ENCODE measurements at regions not wholly inside any gene's neighbourhood (a gene's known extent, or its start where the extent isn't known, plus 50 kb on each side); places are given as distances from the start of the nearest gene placed in this dataset.

DNA sequence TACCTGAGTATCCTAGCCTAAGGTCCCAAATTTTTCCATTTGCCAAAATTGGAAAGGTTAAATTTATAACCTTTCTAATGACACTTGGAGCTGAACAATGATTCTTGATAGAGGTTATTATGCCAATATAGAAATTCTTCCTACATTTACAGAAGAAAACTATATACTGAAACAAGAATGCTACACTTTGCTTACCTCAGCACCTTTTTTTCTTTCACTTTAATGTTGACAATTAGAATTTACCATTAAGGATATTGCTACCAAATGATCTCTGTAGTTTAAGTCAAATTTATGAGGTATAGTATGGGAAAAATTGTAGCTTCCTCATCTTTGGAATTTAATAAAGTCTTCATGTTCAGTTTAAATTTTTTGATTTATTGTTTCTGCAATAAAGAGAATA lies 577.0 kb downstream of the NR4A2 start:
- DNase-seq: no peak

DNA sequence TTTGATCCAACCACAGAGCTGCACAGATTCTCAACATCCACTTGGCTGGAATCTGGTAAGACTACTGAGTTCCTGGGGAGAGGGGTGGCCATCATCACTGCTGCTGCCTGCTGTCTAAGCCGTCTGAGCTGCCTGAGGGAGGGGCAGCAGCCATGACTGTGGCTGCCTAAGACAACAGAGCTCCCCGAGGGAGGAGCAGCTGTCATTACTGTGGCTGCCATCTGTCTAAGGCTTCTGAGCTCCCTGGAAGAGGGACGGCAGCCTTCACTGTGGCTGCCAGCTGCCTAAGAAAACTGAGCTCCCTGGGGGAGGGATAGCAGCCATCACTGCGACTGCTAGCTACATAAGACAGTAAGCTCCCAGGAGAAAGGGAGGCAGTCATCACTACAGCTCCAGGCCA lies 584.4 kb downstream of the NR4A2 start:
- no peak for DNase-seq

DNA sequence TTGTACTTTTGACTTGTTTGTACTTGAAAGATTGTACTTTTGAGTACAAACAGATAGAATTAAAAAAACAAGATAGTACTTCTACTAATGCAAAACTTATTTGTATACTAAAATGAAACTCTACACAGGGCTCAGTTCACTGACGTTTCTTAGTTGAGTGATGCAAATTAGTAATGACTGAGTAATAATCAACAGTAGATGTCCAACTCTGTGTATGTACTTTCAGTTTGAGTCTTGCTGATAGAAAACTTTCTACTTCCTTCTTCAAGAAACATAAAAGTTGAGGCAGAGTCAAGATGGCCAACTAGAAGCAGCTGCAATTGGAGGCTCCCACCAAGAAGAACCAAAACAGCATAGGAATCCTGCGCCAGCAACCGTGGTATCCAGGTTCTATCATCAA lies 585.0 kb downstream of the NR4A2 start:
- DNase-seq: no peak

- DNase-seq: no peak
Observed at GRCh38 chr2:155733091-155733853, 599.2 kb downstream of the NR4A2 start.

GRCh38 chr2:155730804-155731203 lies 601.7 kb downstream of the NR4A2 start:
- no peak for DNase-seq

GRCh38 chr2:155727187-155727895 lies 605.2 kb downstream of the NR4A2 start:
- no peak for DNase-seq

- DNase-seq: no peak
Observed at GRCh38 chr2:155722290-155722689, 610.2 kb downstream of the NR4A2 start.

DNA sequence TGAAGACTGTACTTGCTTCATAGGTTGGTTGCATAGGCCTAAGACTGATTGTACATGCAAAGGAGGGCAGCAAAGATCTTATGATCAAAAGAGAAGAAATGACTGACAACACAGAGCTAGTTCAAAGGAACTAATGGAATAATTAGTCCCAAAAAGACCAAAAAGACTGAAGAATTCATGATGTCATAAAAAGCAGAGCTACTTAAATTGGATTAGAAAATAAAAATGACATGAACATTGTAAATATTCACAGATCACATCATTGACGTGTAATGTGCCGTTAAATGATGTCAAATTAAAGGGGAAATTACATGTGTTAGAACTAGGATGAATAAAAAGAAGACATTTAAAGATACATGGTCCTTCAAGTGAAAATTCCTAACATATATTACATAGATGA lies 616.8 kb downstream of the NR4A2 start:
- DNase-seq: no peak

DNA sequence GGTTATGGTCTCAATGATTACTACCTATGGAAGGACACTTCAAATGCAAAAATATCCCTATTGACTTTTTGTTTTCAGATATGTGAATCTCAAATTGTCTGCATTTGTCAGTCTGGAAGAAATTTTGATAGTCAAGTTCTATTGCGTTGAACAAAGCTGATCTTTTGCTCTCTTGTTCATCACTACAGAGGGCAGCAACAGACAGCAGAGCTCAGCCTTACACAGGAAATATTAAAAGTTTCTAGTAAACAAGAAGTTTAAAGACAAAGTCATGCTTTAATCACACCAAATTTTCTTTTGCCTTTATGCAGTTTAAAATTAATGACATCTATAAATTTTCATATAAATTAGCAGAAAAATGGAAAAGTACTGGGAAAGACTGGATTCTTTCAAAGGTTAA lies 617.5 kb downstream of the NR4A2 start:
- DNase-seq: no peak

DNA sequence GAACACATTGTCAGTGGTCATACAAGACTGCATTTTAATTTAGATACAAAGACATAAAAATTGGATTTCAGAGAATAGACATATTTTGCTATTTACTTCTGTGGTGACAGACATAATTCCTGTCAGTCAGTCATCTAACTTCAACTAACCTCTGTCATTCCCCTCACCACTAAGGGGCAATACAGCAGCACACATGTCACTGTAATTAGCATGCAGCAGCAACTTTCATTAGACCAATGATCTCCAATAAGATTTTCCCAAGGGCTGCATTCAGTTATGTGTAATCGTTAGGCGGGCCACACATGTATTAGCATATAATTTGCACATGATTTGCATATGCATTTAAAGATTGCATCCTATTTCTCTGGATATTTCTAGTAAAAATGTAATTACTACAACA lies 624.5 kb downstream of the NR4A2 start:
- no peak for DNase-seq

DNA sequence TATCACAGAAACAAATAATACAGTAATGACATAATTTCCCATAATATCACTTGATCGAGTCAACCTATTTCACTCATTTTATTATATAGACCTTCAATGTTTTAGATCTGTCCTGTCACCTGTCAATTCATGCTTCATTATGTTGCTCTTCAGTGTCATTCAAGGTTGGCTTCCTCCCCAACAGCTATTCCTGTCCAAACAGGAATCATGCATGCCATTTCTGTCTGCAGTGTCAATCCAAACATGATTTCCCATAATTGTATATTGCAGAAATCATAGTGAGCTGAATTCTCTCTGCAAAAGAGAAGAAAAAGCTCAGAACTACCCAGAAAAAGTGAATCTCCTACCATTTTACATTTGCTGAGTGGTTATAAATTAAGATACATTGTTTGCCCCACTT lies 628.6 kb downstream of the NR4A2 start:
- no peak for DNase-seq

DNA sequence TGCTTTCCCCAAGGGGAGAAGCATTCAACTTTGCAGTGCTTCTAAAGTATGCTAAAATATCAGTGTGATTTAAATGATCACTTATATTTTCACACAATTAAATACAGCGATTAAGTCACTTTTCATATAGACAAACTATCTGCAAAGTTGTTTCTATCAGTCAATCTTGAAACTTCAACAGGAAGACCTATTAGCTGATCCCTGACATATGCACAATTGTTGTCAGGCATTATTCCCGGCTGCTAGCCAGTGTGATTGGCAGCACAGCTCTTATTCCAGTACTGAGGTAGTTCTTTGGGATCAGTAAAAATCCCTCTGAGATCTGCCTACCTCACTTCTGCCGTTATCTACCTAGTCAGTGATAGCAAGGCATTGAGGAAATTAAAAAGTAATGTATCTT lies 629.5 kb downstream of the NR4A2 start:
- no peak for DNase-seq

- no peak for DNase-seq
Observed at GRCh38 chr2:155701721-155702120, 630.8 kb downstream of the NR4A2 start.

- no peak for DNase-seq
Observed at GRCh38 chr2:155696571-155696970, 636.0 kb downstream of the NR4A2 start.

DNA sequence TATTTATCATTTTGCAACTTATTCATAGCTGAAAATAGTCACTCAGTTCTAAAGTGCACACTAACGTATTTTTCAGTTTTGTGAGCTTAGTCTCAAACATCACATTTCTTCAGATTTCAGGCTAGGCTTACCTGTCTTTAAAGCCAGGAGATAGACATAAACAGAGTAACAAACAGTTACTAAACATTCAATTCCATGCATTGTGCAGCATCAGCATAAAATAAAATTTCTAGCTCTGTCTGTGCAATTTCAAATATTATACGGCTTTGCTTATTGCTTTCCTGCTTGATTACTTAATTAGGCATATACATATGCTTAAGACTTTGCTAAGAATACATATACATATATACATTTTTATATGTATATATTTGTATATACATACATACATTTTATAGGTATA lies 637.0 kb downstream of the NR4A2 start:
- no peak for DNase-seq

DNA sequence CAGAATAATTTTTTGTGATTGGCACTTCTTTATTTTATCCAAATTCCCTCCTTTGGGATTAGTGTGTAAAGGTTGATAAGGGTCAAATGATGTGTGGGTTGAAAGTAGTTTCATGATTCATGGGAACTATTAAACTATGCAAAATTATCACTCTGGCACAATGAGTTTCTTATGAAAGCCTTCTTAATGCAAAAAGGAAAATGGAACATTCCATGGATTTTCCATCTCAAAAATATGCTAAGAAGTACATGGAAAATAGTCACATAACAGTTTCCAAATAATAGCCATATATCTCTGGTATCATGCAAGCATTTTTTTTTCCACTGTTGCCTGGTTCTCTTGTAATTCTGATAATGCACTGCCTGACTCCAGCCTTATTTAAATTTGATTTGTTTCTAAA lies 639.7 kb downstream of the NR4A2 start:
- no peak for DNase-seq

GRCh38 chr2:155692106-155692505 lies 640.4 kb downstream of the NR4A2 start:
- DNase-seq: no peak

DNA sequence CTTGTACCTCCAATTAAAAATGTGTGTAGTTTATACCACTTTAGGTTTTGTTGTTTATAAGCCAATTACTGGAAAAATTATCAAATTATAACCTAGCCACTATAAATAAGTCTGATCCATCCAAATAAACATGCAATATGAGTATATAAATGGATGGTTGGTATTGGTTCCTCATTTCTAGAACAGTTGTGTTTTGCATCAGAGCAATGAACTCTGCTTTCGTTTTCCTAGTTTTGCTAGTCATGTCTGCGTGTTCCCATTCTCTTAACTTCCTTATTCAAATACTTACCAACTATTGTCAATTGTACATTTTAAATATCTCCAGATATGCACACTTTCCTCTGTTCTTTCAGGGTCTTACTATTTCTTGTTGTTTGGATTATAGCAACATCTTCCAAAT lies 641.7 kb downstream of the NR4A2 start:
- peak in 1 of 2 donors; percentile 4 for DNase-seq

- DNase-seq: no peak
Observed at GRCh38 chr2:155689791-155690190, 642.7 kb downstream of the NR4A2 start.

GRCh38 chr2:155687181-155687580 lies 645.3 kb downstream of the NR4A2 start:
- no peak for DNase-seq

DNA sequence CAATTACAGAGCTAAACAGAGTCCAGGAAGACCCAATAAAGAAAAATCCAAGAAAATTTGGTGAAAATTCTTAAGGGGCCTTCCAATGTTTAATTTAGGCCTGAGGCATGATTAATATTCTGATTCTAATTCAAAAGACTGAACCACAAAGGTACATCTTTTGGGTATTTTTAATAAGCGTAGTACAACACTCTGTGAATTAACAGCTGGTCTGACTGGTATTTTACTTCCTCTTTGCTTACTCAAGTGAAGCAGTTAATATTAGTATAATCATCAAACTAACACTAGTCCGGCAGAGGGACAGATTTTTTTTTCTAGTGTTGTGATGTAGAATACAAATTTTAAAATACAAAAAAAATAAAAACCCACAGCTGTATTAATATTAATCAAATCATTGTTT lies 652.9 kb downstream of the NR4A2 start:
- DNase-seq: no peak

- no peak for DNase-seq
Observed at GRCh38 chr2:155675920-155676319, 656.6 kb downstream of the NR4A2 start.

- DNase-seq: no peak
Observed at GRCh38 chr2:155665704-155666103, 666.8 kb downstream of the NR4A2 start.

GRCh38 chr2:155663265-155663664 lies 669.3 kb downstream of the NR4A2 start:
- no peak for DNase-seq

DNA sequence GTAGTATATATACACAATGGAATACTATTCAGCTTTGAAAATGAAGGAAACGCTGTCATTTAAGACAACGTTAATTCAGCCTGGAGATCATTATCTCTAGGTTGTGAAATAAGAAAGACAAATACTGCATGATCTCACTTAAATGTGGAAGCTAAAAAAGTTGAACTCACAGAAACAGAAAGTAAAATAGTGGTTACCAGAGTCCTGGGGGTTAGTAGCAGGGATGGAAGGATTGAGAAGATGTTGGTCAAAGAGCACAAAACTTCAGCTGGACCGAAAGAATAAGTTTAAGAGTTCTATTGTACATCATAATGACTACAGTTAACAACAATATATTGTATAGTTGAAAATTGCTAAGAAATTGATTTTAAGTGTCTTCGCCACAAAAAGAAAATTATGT lies 670.3 kb downstream of the NR4A2 start:
- no peak for DNase-seq
